Neural progenitor cell (in vitro differentiated cells): ENCODE measurements at regions not wholly inside any gene's neighbourhood (a gene's known extent, or its start where the extent isn't known, plus 50 kb on each side); places are given as distances from the start of the nearest gene placed in this dataset.

Experiments
- DNase-seq: peaks from one replicate; pipeline ENCODE4 v3.0.0-alpha.2; 2016; ENCODE audit warnings: low spot score
- H2AFZ ChIP-seq: fragments of 200-600 bp; sonication (generic); replicated peaks from 2 replicates; pipeline ENCODE4 v1.6.1; 2016; ENCODE audit warnings: antibody characterized with exemption
- H3F3A ChIP-seq: fragments of 200-600 bp; sonication (generic); 2 replicates; pipeline ENCODE4 v1.6.1; 2016; ENCODE audit warnings: antibody characterized with exemption, low read depth
- H3K27ac ChIP-seq: fragments of 200-600 bp; sonication (generic); 2 replicates; pipeline ENCODE4 v1.5.1; 2016; ENCODE audit warnings: mild to moderate bottlenecking
- H3K27me3 ChIP-seq: fragments of 200-600 bp; sonication (generic); 2 replicates; pipeline ENCODE4 v1.6.1; 2016; ENCODE audit warnings: mild to moderate bottlenecking, moderate library complexity
- H3K36me3 ChIP-seq: fragments of 200-600 bp; sonication (generic); 2 replicates; pipeline ENCODE4 v1.5.1; 2016
- H3K4me1 ChIP-seq: fragments of 200-600 bp; sonication (generic); 2 replicates; pipeline ENCODE4 v1.6.1; 2016; ENCODE audit warnings: mixed run types
- H3K4me2 ChIP-seq: fragments of 200-600 bp; sonication (generic); 2 replicates; pipeline ENCODE4 v1.6.1; 2016
- H3K4me3 ChIP-seq: fragments of 200-600 bp; sonication (generic); 2 replicates; pipeline ENCODE4 v1.5.1; 2016
- H3K79me2 ChIP-seq: fragments of 200-600 bp; sonication (generic); 2 replicates; pipeline ENCODE4 v1.6.1; 2016; ENCODE audit warnings: low read depth
- H3K9ac ChIP-seq: fragments of 200-600 bp; sonication (generic); 2 replicates; pipeline ENCODE4 v1.6.1; 2016
- H3K9me3 ChIP-seq: fragments of 200-600 bp; sonication (generic); 2 replicates; pipeline ENCODE4 v1.5.1; 2016; ENCODE audit warnings: low read depth
- H4K20me1 ChIP-seq: fragments of 200-600 bp; sonication (generic); 2 replicates; pipeline ENCODE4 v1.6.1; 2016; ENCODE audit warnings: low read depth
- H3K27ac Mint-ChIP-seq: 3 replicates; pipeline ENCODE4 v1.8.0; 2021; ENCODE audit warnings: mixed read lengths
- H3K27me3 Mint-ChIP-seq: 2 replicates; pipeline ENCODE4 v1.8.0; 2022; ENCODE audit warnings: low read depth, mild to moderate bottlenecking, inconsistent platforms, moderate library complexity, mixed read lengths; ENCODE audit not compliant: insufficient read depth
- H3K36me3 Mint-ChIP-seq: 3 replicates; pipeline ENCODE4 v1.8.0; 2021; ENCODE audit warnings: mixed read lengths
- H3K4me1 Mint-ChIP-seq: 3 replicates; pipeline ENCODE4 v1.8.0; 2021; ENCODE audit warnings: mixed read lengths
- H3K4me3 Mint-ChIP-seq: 3 replicates; pipeline ENCODE4 v1.8.0; 2021; ENCODE audit warnings: mild to moderate bottlenecking, moderate library complexity, mixed read lengths
- H3K9me3 Mint-ChIP-seq: 3 replicates; pipeline ENCODE4 v1.8.0; 2020; ENCODE audit warnings: mixed read lengths
- EZH2 ChIP-seq: fragments of 200-600 bp; sonication (generic); IDR thresholded peaks from 2 replicates; pipeline ENCODE4 v1.6.1; 2017; ENCODE audit warnings: antibody characterized with exemption, mild to moderate bottlenecking, moderate library complexity
- EZH2phosphoT487 ChIP-seq: fragments of 200-600 bp; sonication (generic); IDR thresholded peaks from 2 replicates; pipeline ENCODE4 v1.6.1; 2017; ENCODE audit warnings: antibody characterized with exemption
- TF ChIP-seq, protein P1 (sequence below): fragments of 200-600 bp; sonication (generic); IDR thresholded peaks from 2 replicates; pipeline ENCODE4 v1.5.1; 2017; ENCODE audit warnings: antibody characterized with exemption, mild to moderate bottlenecking

DNA sequence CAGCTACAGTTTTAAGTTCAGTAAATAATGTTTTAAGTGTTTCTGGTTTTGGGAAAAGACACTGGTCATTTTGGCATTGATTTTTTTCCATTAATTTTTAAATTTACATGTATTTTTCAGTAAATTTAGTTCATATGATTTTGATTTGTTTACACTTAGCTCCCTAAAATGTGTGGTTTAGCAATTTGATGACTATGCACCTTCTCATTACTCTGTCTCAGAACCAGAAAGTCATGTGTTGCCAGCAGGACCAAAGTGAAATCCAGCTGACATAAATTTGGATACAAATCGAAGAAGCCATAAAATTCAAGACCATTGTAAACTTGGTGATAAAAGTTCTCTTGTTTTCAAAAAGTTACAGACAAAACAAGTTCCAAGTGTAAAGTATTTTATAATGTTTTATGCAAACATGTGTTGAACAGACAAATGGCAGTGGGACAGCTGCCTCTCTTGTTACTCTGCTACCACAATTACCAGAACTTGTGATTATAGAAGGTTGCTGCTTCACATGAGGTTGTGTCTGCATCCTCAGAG is 354.8 kb downstream of the NR2F1-AS1 start:
- H3K79me2 ChIP-seq: no peaks in the 10 kb centered on the region
- DNase-seq: no peak
- no peaks in the 10 kb centered on the region for H3F3A ChIP-seq
- no peaks in the 10 kb centered on the region for H3K9me3 ChIP-seq
- no peak overlapping the region for H3K27ac ChIP-seq
- no peaks in the 10 kb centered on the region for H3K4me1 ChIP-seq
- Mint-ChIP-seq H3K27ac (no peak overlapping the region), H3K27me3 (peaks cover 6% of the 10 kb centered on the region), H3K4me1 (no peaks in the 10 kb centered on the region), H3K9me3 (peaks cover 7% of the 10 kb centered on the region), H3K4me3 (no peak overlapping the region), H3K36me3 (no peaks in the 10 kb centered on the region)
- no peaks in the 10 kb centered on the region for H4K20me1 ChIP-seq
- TF ChIP-seq EZH2 (no peak), EZH2phosphoT487 (no peak)
- TF ChIP-seq, protein P1, sequence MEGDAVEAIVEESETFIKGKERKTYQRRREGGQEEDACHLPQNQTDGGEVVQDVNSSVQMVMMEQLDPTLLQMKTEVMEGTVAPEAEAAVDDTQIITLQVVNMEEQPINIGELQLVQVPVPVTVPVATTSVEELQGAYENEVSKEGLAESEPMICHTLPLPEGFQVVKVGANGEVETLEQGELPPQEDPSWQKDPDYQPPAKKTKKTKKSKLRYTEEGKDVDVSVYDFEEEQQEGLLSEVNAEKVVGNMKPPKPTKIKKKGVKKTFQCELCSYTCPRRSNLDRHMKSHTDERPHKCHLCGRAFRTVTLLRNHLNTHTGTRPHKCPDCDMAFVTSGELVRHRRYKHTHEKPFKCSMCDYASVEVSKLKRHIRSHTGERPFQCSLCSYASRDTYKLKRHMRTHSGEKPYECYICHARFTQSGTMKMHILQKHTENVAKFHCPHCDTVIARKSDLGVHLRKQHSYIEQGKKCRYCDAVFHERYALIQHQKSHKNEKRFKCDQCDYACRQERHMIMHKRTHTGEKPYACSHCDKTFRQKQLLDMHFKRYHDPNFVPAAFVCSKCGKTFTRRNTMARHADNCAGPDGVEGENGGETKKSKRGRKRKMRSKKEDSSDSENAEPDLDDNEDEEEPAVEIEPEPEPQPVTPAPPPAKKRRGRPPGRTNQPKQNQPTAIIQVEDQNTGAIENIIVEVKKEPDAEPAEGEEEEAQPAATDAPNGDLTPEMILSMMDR: no peak
- H3K36me3 ChIP-seq: no peaks in the 10 kb centered on the region
- H3K9ac ChIP-seq: no peak overlapping the region
- H3K4me2 ChIP-seq: no peak overlapping the region
- H2AFZ ChIP-seq: no peak overlapping the region
- H3K4me3 ChIP-seq: no peak overlapping the region
- H3K27me3 ChIP-seq: no peaks in the 10 kb centered on the region

DNA sequence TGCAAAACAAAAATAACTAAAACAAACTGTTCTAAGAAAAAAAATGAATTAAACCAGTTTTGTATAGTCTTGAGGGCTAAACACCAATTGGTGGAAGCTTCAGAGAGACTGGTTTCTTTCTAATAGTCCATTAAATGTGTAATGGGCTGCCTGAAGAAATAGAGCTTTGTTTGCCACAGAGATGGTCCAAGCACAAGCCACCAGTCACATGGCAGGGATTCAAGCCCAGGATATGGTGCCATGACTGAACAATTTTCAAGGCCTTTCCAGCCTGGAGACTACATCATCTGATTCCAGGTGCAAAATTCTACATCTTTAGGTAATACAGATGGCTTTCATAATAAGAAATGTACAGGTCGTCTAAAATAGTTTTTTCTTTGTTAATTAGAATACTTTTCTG is 355.3 kb downstream of the NR2F1-AS1 start:
- Mint-ChIP-seq H3K9me3 (peaks cover 7% of the 10 kb centered on the region), H3K27ac (no peak overlapping the region), H3K27me3 (peaks cover 3% of the 10 kb centered on the region), H3K36me3 (no peaks in the 10 kb centered on the region), H3K4me3 (no peak overlapping the region), H3K4me1 (no peaks in the 10 kb centered on the region)
- Histone ChIP-seq H3K4me3 (no peak overlapping the region), H3K27ac (no peak overlapping the region), H3K79me2 (no peaks in the 10 kb centered on the region), H3K4me2 (no peak overlapping the region), H3K36me3 (no peaks in the 10 kb centered on the region), H4K20me1 (no peaks in the 10 kb centered on the region), H3K4me1 (peaks cover 3% of the 10 kb centered on the region), H3K9me3 (no peaks in the 10 kb centered on the region), H3F3A (no peaks in the 10 kb centered on the region), H2AFZ (peak overlapping the region; percentile 44), H3K27me3 (no peaks in the 10 kb centered on the region), H3K9ac (no peak overlapping the region)
- TF ChIP-seq EZH2phosphoT487 (no peak), EZH2 (no peak)
- TF ChIP-seq, protein P1: no peak
- no peak for DNase-seq

DNA sequence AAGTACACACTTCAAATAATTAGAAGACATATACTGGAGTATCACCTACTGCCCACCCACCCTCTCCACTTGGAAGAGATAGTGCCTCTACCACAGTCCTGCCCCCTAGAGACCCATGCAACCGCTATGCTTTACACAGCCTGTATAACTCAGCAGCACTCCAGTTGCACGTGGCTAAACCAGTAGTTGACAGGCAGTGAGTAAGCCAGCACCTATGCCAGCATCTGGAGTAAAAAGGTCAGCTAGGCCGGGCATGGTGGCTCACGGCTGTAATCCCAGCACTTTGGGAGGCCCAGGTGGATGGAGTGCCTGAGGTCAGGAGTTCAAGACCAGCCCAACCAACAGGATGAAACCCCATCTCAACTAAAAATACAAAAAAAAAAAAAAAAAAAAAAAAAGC is 356.4 kb downstream of the NR2F1-AS1 start:
- H3K9ac ChIP-seq: no peak overlapping the region
- H2AFZ ChIP-seq: no peak overlapping the region
- no peak overlapping the region for H3K4me3 ChIP-seq
- H3K9me3 Mint-ChIP-seq: peaks cover 7% of the 10 kb centered on the region
- DNase-seq: no peak
- no peaks in the 10 kb centered on the region for H3K36me3 Mint-ChIP-seq
- peaks cover 9% of the 10 kb centered on the region for H3K4me1 Mint-ChIP-seq
- H3K79me2 ChIP-seq: no peaks in the 10 kb centered on the region
- no peaks in the 10 kb centered on the region for H3K36me3 ChIP-seq
- H3F3A ChIP-seq: peaks cover 5% of the 10 kb centered on the region
- H3K27ac ChIP-seq: no peak overlapping the region
- no peak overlapping the region for H3K27ac Mint-ChIP-seq
- no peak overlapping the region for H3K4me2 ChIP-seq
- H3K27me3 ChIP-seq: no peaks in the 10 kb centered on the region
- no peak overlapping the region for H3K4me3 Mint-ChIP-seq
- no peak for TF ChIP-seq EZH2
- TF ChIP-seq, protein P1: no peak
- TF ChIP-seq EZH2phosphoT487: no peak
- H3K4me1 ChIP-seq: peaks cover 14% of the 10 kb centered on the region
- no peaks in the 10 kb centered on the region for H3K9me3 ChIP-seq
- no peaks in the 10 kb centered on the region for H4K20me1 ChIP-seq
- H3K27me3 Mint-ChIP-seq: peaks cover 3% of the 10 kb centered on the region
